ENCODE measurements at regions not wholly inside any gene's neighbourhood (a gene's known extent, or its start where the extent isn't known, plus 50 kb on each side); places are given as distances from the start of the nearest gene placed in this dataset.
A peak's percentile ranks its signal among the peaks of the same experiment; 100 is the strongest.

- no peak for DNase-seq (ENCODE audit: low spot score)
These were observed 91.7 kb upstream of the FUT8 start for GRCh38 chr14:65320661-65321308.

- DNase-seq (ENCODE audit: low spot score), result no peak
These were observed 91.1 kb upstream of the FUT8 start for GRCh38 chr14:65321370-65321875.

DNA sequence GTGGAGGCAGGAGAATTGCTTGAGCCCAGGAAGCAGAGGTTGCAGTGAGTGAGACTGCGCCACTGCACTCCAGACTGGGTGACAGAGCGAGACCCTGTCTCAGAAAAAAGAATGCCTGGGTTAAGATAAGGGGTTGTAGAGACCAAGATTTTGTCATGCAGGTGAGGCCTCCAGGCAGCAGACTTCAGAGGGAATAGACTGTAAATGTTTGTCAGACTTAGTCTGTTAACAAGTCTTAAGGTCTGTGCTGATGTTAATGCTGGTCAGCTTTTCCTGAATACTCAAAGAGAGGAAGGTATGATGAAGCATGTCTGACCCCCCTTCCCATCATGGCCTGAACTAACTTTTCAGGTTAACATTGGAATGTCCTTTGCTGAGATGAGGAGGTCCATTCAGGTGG lies 83.0 kb upstream of the FUT8 start:
- no peak for DNase-seq (ENCODE audit: low spot score)

DNA sequence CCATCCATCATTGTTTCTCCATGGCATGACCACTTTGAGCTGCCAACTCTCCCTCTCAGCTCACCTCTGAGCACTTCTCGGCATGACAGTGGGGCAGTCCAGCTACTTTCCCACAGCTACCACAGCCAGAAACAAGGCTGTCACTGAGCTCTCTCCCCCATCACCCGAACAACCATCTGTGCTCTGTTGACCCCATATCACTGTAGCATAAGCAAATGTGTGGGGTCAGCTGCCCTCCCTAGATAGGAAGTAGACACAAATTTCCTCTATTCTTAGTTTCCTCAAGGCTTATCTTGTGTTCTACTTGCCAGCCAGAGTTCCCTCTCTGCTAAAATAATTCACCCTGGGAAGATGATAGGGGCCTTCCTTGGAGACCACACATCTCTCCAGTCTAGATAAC lies 82.6 kb upstream of the FUT8 start:
- no peak for DNase-seq (ENCODE audit: low spot score)

- no peak for DNase-seq (ENCODE audit: low spot score)
These were observed 82.1 kb upstream of the FUT8 start for GRCh38 chr14:65330416-65330815.

GRCh38 chr14:65331652-65332051 lies 80.9 kb upstream of the FUT8 start:
- no peak for DNase-seq (ENCODE audit: low spot score)

DNA sequence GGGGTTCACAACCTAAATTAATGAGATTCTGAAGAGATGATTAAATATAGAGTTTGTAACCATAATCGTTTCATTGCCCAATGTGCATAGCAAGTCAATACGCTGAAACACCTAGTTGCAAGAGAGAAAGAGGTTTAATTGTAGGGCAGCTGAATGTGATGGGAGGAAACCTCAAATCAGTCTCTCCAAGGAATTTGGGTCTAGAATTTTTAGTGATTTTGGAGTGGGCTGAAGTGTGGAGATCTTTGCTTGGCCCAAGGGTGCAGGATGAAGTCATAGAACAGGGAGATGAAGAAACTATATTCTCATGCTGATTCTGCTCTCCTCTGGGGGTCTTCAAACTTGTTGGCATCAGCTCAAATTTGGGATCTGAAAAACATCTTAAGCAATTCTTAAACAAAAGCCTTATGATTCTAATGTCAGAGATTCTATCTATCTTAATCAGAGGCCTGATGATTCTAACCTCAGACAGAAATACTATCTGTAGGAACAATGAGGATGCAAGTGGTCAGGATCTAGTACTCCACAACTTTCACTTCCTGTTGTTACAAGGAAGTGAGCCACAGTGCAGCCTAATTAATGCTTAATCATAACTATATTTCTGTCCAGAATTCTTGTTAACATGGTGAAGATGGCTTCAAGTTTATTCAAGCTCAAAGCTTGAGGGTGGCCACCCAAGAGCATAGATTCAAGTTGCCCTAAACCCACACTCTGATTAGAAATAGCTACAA lies 80.2 kb upstream of the FUT8 start:
- no peak for DNase-seq (ENCODE audit: low spot score)

DNA sequence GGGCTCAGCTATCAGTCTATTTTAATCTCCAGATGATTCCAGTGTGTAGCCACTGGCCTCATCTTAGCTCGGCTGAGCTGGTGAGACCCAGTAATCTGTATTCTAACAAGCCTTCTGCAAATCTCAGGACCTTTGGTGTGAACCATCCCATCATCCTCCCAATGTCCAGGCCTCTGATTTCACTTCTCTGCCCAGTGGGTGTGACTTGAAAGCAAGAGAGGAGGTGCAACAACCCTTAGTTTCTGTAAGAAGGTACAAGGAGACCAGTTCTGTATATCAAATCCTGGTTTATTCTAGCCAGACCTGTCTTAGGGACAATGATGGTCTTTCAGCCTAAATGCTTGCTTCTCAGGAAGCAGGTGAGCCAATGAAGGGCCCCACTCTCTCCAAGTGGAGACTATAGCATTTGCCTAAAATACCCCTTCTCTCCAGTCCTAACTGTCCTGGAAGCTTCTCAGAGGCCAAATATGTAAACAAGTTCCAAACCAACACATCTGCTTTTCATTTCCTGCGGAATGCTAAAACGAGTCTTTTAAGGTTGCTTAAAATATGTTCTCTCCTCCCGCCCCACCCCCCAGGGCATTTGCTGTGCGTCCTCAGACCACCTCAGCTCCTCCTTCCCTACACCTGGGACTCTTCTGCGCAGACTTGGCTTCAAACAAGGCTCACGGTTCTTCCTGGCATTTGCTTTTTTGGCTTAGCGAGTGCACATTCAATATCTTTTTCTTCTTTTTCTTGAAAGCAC lies 78.4 kb upstream of the FUT8 start:
- DNase-seq (ENCODE audit: low spot score), result peak; percentile 80

DNA sequence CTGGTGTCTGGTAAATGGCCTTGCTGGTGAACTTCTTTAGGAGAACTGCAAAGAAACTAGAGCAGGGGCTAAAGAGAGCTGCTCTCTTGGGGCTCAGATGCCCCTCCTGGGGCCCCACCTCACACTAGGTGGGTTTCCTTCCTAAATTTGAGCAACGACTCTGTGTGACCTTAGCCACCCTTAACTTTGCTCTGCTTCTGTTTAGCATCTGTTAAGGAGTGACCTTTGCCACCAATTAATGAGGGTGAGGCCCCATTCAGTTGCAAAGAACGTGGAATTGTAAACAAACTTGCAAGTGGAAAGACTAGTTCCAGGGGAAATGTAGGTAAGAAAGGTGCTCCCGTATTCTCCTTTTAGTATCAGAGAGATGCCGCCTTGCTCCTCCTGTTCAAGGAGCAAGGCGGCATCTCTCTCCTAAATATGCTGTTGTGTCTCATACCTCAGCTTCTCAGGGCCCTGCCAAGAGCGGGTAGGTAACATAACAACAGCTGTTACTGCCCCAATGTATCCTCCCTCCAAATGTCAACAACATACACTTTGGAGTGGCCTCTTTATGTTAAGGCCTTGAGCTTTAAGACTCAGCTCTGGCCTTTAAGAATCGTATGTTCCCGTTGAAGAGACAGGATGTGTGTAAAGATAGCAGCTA lies 77.6 kb upstream of the FUT8 start:
- DNase-seq (ENCODE audit: low spot score), result no peak

DNA sequence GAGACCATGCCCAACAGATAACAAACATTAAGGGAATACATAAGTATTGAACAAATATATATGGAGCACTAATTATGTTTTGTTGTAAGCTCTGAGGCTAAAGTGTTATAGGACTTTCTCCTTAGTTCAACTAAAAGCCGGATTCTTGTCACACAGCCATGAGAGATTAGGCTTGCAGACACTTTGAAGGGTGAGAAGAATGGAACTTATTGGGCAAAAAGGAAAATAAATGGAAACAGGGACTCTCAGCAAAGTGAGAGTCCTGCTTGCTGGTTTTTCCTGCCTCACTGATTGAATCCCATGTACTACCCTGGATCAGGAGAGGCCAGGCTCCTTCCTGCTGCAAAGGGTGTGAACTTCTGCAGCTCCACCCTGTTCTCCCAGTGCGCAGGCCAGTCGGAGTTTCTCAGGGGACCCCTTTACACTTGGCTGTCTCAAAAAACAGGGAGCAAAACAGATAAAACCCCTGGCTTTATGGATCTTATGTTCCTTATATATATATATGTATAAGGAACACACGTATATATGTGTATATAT lies 77.1 kb upstream of the FUT8 start:
- no peak for DNase-seq (ENCODE audit: low spot score)

DNA sequence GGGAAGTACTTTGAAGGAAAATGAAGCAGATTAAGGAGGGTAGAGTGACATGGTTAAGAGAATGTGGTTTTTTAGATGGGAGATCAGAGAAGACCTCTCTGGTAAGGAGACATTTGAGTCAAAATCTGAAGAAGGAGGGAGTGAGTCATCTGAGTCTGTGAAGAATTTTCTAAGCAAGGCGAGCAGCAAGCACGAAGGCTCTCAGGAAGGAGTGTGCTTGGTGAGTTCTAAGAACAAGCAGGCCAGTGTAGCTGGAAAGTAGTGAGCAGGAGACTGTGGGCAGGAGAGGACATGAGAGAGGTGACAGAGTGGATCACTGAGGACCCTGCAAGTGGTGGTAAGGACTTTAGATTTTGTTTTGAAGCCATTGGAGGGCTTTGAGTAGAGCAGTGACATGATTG lies 76.3 kb upstream of the FUT8 start:
- DNase-seq (ENCODE audit: low spot score), result peak; percentile 68

GRCh38 chr14:65339866-65340265 lies 72.7 kb upstream of the FUT8 start:
- DNase-seq (ENCODE audit: low spot score), result no peak

- no peak for DNase-seq (ENCODE audit: low spot score)
These were observed 68.5 kb upstream of the FUT8 start for GRCh38 chr14:65344011-65344410.

GRCh38 chr14:65345266-65345665 lies 67.3 kb upstream of the FUT8 start:
- no peak for DNase-seq (ENCODE audit: low spot score)

- DNase-seq (ENCODE audit: low spot score), result no peak
These were observed 66.1 kb upstream of the FUT8 start for GRCh38 chr14:65346474-65346873.

GRCh38 chr14:65346895-65347294 lies 65.6 kb upstream of the FUT8 start:
- DNase-seq (ENCODE audit: low spot score), result no peak

DNA sequence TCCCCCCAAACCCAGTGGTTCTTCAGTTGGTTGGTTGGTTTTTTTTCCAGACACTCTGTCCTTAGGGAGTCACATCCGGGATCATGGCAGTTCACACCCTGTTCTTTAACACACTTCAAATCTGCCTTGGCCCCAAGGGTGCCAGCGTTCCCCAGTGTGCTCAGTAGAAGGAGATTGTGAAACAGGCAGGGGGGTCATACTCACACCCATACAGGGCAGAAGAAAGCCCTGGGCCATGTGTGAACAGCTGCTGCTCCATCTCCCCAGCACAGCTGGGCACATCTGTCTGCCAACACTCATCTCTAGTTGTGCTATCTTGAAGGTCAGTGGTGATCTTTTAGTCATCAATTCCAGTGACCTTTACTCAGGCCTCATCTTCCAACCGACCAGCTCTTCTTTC lies 64.4 kb upstream of the FUT8 start:
- no peak for DNase-seq (ENCODE audit: low spot score)

DNA sequence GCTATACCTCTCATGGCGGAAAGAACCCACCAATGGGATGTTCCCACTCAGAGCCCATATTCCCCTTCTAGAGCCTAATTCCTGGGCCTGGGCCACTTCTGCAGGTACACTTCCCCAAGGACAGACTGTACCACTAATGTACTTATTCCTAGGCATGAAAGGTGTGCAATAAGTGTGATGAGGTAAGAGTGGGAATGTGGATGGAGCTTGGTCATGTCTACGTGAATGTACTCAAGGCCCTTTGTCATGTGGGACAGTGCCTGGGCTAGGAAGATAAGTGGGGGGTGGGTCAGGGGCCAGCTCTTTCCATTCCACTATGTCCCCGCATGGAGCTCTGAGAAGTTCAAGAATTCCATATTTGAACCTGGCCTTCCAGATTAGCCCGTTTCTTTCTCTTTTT lies 63.4 kb upstream of the FUT8 start:
- no peak for DNase-seq (ENCODE audit: low spot score)

- no peak for DNase-seq (ENCODE audit: low spot score)
These were observed 60.9 kb upstream of the FUT8 start for GRCh38 chr14:65351493-65352194.

DNA sequence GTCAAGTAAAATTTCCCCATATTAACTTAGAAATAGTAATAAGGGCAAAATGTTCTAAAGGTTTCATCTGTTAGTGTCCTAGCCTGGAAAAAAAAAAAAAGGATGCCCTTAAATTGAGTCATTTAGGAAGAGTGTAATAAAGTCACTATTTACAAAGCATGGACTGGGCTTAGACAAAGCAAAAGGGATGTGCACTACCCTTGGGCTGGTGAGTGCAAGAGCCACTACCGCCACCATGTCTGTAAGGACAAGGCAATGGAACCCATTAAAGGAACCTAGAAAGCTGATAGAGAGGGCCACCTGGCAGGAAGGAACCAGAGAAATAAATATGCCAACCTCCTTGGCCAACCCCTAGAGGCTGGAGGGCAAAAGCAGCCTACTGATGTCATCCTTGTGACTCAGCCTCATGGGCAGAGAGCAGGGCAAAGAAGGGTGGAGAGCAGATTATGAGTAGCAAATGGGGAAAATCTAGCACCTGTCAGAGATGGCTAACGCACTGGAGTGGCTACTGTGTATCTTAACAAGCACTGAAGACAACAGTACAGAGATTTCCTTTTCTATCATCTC lies 59.5 kb upstream of the FUT8 start:
- DNase-seq (ENCODE audit: low spot score), result no peak

GRCh38 chr14:65354131-65354530 lies 58.4 kb upstream of the FUT8 start:
- DNase-seq (ENCODE audit: low spot score), result no peak
